GM18505 (cell line): ENCODE measurements at regions not wholly inside any gene's neighbourhood (a gene's known extent, or its start where the extent isn't known, plus 50 kb on each side); places are given as distances from the start of the nearest gene placed in this dataset.

Experiments
- ATAC-seq: cut with Tn5 transposase; IDR thresholded peaks from one replicate; pipeline ENCODE4 v1.9.1; 2021; ENCODE audit not compliant: unreplicated experiment
- POLR2A ChIP-seq: IDR thresholded peaks from 4 replicates; pipeline ENCODE4 v1.6.1; 2011; ENCODE audit warnings: borderline replicate concordance; ENCODE audit not compliant: insufficient read depth, insufficient read length; ENCODE audit errors: extremely low read depth

GRCh38 chr16:59701963-59702930 lies 968.1 kb upstream of the GOT2 start:
- TF ChIP-seq POLR2A, result no peak
- no peak for ATAC-seq

- no peak for ATAC-seq
- no peak for TF ChIP-seq POLR2A
Observed at GRCh38 chr16:59699786-59700185, 965.7 kb upstream of the GOT2 start.

DNA sequence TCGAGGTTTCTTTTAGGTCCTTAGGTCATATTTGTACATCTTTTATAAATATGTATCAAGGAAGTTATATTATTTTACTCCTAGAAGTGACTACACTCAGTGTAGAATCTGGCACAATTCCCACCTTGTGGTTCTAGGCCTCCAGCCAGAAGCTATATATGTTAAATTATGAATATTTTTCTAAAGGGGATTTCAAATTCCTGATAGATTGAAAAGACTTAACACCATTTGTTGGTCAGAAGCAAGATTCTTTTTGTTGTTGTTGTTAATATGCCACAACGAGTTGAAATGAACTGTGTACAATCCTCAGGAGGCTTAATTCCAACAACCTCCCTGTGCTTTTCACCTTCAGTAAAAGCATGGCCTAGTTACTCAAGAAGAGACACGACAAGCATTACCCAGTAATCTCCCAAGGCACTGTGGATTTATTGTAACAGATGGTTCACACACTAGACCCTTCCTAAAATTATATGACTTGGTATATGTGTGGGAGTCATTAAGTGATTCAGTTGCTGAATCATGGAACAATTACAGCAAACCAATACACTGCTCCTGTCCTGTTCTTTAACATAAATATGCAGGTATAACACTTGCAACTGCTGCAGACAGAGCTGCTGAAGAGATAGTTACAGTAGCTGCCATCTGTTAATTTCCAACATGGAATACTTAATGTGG lies 964.4 kb upstream of the GOT2 start:
- no peak for TF ChIP-seq POLR2A
- no peak for ATAC-seq

GRCh38 chr16:59697761-59698160 lies 963.6 kb upstream of the GOT2 start:
- TF ChIP-seq POLR2A, result no peak
- no peak for ATAC-seq

DNA sequence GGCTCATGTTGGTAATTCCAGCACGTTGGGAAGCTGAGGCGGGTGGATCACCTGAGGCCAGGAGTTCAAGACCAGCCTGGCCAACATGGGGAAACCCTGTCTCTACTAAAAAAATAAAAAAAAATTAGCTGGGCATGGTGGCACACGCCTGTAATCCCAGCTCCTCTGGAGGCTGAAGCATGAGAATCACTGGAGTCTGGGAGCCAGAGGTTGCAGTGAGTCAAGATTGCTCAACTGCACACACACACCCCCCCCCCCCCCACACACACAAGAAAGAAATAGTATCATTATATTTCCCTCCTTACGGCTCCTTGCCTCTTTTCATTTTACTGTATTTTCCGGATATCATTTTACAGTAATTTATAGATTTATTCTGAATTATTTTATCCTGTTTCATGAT lies 963.1 kb upstream of the GOT2 start:
- no peak for ATAC-seq
- no peak for TF ChIP-seq POLR2A

DNA sequence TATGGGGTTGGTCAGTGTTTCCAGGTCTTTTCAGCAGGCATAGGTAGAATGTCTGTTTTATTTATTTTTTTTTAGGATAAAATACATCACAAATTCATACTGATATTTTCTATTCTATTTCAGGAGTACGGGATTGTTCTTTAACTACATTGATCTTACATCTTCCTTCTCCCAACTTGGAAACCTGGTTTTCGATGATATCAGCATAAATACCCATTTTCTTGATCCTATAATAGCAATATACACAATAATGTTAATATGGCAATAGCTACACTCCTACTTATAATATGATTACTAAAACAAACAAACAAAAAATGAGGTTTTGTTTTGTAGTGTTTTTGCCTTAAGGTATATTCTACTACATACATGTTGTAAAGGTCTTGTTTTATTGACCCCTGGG lies 962.4 kb upstream of the GOT2 start:
- no peak for TF ChIP-seq POLR2A
- ATAC-seq, result no peak

GRCh38 chr16:59690216-59690615 lies 956.1 kb upstream of the GOT2 start:
- TF ChIP-seq POLR2A, result no peak

GRCh38 chr16:59688006-59688405 lies 953.9 kb upstream of the GOT2 start:
- ATAC-seq, result no peak
- TF ChIP-seq POLR2A, result no peak

More at GRCh38 chr16:59690216-59690615, 956.1 kb upstream of the GOT2 start:
- no peak for ATAC-seq

DNA sequence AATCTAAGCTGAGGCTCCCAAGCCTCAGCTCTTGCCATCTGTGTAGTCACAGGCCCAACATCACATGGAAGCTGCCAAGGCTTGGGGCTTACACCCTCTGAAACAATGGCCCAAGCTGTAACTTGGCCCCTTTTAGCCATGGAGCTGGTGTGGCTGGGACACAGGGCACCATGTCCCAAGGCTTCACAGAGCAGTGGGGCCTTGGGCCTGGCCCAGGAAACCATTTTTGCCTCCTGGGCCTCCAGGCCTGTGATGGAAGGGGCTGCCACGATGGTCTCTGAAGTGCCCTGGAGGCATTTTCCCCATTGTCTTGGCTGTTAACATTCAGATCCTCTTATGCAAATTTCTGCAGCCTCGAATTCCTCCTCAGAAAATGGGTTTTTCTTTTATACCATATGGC lies 952.3 kb upstream of the GOT2 start:
- no peak for ATAC-seq
- no peak for TF ChIP-seq POLR2A

DNA sequence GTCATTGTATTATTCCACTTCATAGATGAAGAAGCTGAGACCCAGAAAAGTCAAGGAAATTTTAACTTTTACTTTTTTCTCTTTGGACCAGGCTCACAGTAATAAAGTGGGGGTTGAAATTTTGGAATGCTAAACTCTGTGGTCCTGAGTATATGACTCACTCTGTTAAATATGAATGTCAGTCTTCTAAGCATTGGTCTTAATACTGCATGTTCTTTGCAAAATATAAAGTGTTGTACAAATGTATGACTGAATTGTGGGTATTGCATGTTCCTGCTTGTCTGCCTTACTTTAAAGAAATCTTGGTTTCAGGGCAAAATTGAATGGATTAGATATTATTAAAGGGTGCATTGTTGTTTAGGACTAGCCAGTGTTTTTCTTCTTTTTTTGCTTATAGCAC lies 950.8 kb upstream of the GOT2 start:
- TF ChIP-seq POLR2A, result no peak
- no peak for ATAC-seq

- no peak for ATAC-seq
- TF ChIP-seq POLR2A, result no peak
Observed at GRCh38 chr16:59683709-59684108, 949.6 kb upstream of the GOT2 start.

- ATAC-seq, result no peak
- no peak for TF ChIP-seq POLR2A
Observed at GRCh38 chr16:59665618-59666220, 931.6 kb upstream of the GOT2 start.

GRCh38 chr16:59658572-59658971 lies 924.5 kb upstream of the GOT2 start:
- no peak for ATAC-seq
- TF ChIP-seq POLR2A, result no peak
